ENCODE measurements at regions not wholly inside any gene's neighbourhood (a gene's known extent, or its start where the extent isn't known, plus 50 kb on each side); places are given as distances from the start of the nearest gene placed in this dataset.

GRCh38 chr6:60671369-60671768 is 1614.7 kb downstream of the KHDRBS2 start:
- TF ChIP-seq, protein P1, sequence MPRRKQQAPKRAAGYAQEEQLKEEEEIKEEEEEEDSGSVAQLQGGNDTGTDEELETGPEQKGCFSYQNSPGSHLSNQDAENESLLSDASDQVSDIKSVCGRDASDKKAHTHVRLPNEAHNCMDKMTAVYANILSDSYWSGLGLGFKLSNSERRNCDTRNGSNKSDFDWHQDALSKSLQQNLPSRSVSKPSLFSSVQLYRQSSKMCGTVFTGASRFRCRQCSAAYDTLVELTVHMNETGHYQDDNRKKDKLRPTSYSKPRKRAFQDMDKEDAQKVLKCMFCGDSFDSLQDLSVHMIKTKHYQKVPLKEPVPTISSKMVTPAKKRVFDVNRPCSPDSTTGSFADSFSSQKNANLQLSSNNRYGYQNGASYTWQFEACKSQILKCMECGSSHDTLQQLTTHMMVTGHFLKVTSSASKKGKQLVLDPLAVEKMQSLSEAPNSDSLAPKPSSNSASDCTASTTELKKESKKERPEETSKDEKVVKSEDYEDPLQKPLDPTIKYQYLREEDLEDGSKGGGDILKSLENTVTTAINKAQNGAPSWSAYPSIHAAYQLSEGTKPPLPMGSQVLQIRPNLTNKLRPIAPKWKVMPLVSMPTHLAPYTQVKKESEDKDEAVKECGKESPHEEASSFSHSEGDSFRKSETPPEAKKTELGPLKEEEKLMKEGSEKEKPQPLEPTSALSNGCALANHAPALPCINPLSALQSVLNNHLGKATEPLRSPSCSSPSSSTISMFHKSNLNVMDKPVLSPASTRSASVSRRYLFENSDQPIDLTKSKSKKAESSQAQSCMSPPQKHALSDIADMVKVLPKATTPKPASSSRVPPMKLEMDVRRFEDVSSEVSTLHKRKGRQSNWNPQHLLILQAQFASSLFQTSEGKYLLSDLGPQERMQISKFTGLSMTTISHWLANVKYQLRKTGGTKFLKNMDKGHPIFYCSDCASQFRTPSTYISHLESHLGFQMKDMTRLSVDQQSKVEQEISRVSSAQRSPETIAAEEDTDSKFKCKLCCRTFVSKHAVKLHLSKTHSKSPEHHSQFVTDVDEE (CRISPR knock-in tag; IDR thresholded peaks at IDR 0.05): no peak
- TF ChIP-seq PPARA (CRISPR knock-in tag; IDR thresholded peaks at IDR 0.05; ENCODE audit: borderline replicate concordance): no peak
- no peak for TF ChIP-seq PATZ1 (CRISPR knock-in tag; IDR thresholded peaks at IDR 0.05; ENCODE audit: borderline replicate concordance)
